GM18520 (cell line): ENCODE measurements at regions not wholly inside any gene's neighbourhood (a gene's known extent, or its start where the extent isn't known, plus 50 kb on each side); places are given as distances from the start of the nearest gene placed in this dataset.
A peak's percentile ranks its signal among the peaks of the same experiment; 100 is the strongest.

Experiments
- ATAC-seq: cut with Tn5 transposase; IDR thresholded peaks from one replicate; pipeline ENCODE4 v1.9.1; 2021; ENCODE audit not compliant: unreplicated experiment

DNA sequence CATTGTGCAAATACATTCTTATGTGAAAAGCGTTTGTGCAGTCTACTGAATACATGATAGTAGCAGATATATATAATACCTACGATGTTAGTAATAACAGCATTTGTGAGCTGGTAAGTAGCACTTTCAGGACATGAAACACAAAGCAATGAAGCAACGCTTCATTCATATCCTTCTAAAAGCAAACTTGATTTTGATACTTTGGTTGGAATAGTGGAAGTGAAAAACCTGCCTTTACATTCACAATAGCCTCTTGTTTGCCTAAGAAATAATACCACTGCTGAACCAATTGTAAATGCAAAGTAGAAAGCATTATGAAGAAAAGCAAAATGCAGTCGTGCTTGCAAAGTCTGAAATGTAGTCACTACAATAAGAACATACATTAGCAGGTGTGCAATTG, 926.3 kb downstream of the FSTL5 start:
- no peak for ATAC-seq

DNA sequence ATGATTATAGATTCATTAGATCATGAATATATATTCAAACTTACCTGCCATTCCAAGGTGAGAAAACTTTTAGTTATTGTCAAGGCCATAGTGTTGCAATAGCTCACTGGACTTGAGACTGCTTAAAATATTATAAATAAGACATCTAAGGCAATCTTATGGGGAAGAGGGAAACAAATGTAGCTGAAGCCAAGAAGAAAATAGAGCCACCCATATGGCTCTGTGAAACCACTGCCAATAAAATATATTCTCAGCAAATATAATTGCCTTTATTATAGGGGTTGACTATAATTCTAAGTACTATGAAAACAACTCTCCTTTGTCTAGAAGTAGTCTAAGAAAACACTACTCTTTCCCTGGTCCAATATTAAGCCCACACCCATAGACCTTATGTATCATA, 938.5 kb downstream of the FSTL5 start:
- ATAC-seq = no peak

DNA sequence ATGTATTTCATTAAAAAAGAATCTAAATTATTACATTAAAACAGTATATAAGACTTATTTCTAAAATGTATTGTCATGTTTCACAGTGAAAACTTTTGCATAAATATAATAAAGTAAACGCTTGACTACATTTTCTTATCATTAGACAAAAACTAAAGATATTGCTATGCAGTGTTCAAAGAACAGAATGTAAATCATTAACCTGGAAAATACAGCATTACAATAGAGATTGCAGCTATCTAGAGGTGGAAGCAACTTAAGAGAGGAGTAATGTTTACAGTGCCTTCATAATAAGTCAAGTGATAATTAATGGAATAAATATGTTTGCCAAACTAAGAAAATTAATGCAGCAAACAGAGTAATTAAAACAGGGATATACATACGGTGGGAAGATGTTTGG, 940.9 kb downstream of the FSTL5 start:
- ATAC-seq = no peak

DNA sequence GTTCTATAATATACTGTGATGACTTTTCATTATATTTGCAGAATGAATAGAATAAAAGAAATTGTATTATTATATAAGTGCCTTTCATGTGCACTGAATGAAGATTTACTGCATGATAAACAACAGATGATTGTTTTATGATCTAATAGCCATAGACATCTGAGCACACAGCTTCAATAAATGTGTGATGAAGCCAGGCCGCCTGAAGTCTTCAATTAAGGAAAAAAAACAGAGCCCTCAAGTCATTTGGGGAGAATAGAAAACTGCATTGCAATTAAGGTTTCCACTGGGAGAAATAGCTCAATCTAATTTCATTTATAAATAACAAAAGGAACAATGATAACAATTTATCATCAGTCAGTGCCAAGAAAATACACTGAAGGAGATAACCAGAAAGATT, 955.2 kb downstream of the FSTL5 start:
- ATAC-seq = no peak

DNA sequence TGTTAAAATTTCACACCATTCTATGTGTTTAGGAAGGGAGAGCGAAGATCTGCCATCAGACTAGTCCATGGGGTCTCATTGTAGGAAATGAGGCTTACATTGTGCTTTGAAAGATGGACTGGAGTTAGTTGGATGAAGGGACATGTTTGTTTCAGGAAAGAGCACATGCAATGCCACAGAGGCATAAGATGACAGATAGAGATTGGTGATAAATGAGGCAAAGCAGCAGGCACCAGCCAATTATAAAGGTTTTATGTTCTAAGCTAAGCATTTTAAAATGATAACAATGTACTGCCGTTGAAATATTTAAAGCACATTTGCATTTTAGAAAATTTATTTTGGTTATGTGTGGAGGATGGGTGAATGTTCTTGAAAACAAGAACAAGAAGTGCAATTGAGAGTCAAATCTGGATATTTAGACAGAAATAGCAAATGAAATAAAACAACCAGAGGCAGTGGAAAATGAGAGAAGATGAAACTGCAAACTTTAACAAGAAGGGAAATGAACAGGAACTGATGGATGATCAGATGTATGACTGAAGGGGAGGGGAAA, 957.2 kb downstream of the FSTL5 start:
- ATAC-seq = no peak

DNA sequence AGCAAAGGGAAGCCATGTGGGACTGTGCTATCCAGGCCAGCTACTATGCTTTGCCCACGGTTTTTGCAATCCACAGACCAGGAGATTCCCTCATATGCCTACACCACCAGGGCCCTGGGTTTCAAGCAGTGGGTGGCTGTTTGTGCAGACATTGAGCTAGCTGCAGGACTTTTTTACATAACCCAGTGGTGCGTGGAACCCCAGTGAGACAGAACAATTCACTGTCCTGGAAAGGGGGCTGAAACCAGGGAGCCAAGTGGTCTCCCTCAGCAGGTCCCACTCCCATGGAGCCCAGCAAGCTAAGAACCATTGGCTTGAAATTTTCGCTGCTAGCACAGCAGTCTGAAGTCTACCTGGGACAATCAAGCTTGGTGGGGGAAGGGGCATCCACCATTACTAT, 959.9 kb downstream of the FSTL5 start:
- no peak for ATAC-seq

DNA sequence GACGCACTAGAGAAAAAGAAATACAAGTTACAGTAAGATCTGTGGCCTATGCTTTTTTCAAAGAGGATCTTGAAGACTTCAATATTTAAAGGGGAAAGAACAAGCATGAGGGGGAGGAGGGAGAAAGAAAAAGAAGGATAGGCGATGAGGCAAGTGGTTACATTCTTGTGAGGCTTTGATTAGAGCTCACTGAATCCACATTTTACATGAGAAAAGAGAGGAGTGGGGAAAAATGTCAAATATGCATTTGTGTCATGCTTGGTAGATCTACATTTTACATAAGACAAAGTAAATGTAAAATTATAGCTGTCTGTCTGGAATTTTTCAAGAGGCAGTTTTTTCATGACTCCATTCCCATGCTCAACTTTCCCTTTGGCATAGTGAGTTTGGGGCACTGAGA, 965.9 kb downstream of the FSTL5 start:
- no peak for ATAC-seq

DNA sequence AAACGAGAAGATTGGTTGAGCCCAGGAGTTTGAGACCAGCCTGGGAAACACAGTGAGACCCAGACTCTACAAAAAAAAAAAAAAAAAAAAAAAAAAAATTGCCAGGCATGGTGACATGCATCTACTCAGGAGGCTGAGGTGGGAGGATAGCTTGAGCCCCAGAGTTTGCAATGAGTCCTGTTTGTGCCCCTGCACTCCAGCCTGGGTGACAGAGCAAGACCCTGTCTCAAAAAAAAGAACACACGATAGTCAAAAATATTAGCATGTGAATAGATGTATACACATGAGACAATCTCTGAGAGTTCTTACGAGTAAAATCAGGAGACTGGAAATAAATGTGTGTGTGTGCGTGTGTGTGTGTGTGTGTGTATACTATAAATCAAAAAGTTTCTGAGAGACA, 966.3 kb downstream of the FSTL5 start:
- ATAC-seq = no peak

DNA sequence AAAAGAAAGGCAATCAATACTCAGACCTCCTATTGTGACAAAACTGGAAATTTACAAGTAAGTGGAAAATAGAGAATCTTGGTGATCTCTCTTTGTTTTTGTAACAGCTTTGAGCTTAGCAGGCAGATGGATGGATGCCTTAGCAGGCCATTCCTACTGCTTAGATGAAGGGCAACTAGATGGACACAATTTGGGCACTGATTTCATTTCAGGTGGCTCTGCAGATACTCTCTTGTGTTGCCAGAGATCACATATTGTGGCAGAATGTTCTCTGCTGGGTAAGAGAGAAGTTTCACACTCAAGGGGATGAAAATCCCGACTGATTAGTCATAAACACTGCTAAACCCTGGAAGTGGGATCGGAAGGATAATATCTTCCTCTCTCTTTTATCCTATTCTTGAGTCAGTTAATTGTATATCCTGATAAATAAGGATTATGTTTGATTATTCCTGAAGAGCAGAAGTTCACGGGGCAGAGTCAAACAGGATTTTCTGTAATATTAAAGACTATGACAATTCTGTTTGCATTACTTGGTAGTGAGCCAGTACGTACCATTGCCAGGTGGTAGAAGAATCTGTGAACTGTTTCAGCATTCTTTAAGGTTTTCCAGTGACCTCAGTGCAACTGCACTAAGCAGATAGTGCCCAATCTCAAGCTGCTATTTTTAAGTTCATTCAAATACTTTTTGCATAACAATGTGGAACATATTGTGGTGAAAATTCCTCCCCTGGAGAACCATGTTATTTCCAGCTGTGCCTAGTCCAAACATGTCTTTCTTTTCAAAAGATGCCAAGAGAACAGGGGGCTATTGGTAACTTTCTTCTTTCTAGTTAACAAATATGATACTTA, 974.3 kb downstream of the FSTL5 start:
- ATAC-seq = no peak

DNA sequence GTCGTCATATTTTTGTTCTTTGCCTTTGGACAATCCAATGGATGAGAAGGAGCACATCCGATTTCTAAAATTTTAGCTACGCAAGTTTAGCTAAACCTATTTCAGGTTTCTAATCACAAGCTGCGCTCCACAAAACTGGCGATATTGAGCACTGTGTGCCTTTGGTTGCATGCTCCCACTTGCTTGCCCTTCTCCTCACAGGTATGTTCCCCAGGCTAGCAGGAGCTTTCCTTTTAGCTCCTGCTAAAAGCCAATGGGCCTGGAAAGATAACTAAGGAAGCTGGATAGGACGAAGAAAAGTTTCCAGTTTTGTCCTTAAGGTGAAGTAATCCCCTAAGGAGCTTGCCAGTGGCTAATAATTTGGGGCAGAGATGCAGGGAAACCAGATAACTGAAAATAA, 975.2 kb downstream of the FSTL5 start:
- no peak for ATAC-seq

DNA sequence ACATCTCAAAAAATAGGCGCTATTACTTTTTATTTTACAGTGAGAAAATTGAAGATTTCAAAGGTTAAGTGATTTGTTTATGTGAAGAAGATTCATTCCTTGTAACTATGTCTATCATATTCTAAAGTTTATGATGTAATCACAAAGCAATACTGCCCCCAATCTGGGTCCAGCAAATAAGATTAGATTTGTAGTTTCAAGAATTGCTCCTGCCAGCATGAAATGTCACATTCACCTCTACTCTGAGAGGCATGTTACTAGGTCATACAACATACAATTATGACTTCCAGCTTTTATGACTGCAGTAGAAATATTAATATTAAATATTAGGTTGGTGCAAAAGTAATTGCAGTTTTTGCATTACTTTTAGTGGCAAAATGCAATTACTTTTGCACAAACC, 976.2 kb downstream of the FSTL5 start:
- no peak for ATAC-seq

DNA sequence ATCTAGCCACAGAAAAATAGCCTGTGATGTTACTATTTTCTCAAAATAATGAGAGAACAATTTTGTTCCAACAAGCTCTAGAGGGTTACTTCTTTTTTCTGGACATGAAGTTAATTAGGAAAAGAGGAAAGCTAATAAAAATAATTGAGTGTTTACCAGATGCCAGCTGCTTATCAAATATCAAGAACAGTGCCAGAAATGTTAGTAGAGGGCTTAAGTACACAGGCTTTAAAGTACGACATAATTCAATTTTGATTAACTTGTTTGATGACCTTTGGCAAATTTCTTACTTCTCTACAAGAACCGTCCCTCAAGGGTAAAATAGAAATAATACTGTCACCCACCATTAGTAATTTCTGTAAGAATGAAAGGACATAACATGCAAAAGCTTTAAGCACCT, 977.0 kb downstream of the FSTL5 start:
- ATAC-seq = no peak

DNA sequence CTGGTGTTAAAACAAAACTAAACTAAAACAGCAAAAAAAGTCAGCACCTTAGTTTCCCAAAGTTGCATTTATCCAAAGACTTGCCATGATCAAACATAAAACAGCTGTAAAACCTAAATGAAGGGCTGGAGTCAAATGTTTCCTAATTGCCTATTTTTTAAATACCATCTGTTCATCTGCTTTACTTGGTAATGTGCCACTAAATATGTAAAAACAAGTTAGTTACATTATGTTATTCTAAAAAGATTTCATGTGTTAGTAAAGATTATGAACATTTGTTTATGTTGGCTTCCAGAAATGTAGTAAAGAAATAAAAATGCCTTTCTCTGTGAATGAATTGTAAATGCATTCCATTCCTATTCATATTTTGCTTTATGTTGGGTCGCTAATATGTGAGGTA, 977.8 kb downstream of the FSTL5 start:
- ATAC-seq = no peak

DNA sequence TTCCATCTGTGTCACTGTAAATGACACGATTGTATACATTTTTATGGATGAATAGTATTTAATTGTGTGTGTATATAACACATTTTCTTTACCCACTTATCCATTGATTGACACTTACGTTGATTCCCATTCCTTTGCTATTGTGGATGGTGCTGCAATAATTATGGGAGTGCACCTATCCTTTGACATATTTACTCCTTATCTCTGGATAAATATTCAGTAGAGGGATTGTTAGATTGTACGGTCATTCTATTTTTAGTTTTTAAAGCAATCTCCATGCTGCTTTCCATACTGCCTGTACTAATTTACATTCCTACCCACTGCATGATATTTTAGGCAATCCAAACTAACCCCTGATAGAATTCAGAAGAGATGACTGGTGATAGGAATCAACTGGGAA, 980.1 kb downstream of the FSTL5 start:
- no peak for ATAC-seq

DNA sequence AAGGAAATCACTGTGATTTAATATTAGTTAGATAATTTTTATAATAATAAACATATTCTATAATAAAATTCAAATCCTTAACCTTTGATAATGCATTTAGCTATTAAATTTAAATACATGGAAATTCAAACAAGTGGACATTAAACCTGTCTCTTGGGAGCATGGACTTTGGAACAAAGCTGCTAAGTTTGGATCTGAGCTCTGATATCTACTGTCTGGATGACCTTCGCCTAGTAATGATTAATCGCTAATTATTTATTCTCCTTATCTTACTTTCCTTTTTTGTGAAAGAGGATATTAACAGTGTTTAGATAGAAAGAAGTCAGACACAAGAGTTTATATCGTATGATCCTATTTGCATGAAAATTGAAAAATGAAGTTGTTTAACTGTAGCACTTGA, 980.9 kb downstream of the FSTL5 start:
- no peak for ATAC-seq

DNA sequence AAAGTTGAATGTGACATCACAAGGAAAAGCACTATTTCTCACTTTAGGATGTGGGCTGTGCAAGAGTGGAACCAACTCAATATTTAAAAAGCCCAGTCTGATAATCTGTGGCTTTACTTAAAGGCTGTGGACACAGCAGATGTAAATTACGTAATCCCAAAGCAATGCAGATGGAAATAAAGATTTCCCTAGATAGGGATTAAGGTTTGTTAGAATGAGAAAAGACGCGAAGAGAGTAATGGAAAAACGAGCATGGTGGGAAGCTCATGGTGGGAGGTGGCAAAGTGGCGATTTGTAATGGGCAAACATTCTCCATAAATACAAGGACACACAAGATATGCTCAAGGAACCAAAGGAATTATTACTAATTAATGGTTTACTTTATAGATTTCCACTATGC, 985.5 kb downstream of the FSTL5 start:
- ATAC-seq = no peak

DNA sequence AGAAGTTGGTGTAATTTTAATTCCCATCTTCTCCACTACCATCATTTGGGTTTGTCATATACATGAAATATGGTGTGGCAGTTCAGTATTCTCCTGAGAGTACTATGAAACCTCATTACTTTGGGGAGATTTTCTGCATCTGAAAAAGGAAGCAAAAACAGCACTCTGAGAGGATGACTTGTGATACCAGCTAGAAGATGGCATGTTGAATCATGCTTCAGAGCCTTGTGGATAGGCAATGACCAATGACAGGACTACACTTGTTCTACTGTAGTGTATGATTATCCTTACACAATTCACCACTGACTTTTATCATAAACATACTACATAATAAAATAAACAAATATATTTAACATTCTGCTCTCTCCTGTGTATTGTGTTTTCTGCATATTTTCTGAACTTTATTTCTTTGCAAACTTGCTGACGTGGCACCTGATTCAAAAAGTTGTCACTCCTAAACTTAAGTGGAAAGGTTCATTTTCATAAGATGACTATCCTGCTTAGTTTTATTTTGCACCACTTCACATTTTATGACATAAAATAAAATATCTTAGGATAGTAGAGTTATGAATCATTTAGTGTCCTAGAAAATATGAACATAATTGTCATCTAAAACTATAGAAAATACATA, 991.3 kb downstream of the FSTL5 start:
- ATAC-seq = peak; percentile 58

DNA sequence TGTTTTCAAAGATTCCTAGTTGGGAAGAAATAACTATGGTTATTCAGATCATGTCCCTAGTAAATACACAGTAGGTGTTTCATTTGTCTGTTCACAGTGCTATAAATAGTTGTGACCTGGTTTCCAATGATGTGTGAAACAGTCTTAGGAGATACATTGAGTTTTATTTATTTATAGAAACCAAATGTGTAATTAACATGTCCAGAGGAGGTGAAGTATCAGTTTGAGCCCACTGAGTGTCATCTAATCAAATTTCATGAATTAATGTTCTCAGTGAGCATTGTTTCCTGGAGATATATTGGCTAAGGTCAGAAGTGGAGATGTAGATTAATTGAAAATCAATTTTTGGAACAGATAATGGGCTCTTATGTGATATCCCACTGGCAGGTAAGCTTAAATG, 996.3 kb downstream of the FSTL5 start:
- ATAC-seq = no peak

DNA sequence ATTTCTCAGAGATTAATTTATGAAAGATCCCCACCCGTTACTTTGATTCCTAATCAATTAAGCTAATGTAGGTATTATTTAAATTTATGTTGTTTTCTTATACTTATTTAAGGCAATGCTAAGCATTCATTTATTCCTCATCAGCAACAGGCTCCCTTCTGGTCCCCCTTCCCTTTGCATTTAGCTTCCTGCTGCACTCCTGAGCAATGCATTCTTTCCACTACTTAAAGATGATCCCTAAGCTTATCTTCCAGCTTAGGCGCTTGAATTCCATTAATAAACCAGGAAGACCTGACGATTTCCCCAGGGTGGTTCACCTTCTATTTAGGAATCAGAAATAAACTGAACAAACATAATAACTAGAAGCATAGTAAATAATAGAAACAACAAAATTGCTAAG, 1003.1 kb downstream of the FSTL5 start:
- no peak for ATAC-seq

DNA sequence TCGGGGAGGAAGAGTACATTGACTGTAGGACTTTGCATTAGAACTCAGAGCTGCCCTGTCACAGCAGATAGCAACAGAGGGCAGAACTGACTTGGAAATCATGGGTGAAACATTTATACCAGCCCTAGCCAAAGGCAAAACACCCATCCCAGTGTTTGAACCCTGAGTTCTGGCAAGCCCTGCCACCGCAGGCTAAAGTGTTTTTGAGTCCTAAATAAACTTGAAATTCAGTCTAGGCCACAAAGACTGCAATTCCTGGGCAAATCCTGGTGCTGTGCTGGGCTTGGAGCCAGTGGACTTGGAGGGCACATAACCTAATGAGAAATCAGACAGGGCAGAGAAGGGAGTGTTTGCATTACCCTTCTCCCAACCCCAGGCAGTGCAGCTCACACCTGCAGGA, 1015.7 kb downstream of the FSTL5 start:
- ATAC-seq = no peak

DNA sequence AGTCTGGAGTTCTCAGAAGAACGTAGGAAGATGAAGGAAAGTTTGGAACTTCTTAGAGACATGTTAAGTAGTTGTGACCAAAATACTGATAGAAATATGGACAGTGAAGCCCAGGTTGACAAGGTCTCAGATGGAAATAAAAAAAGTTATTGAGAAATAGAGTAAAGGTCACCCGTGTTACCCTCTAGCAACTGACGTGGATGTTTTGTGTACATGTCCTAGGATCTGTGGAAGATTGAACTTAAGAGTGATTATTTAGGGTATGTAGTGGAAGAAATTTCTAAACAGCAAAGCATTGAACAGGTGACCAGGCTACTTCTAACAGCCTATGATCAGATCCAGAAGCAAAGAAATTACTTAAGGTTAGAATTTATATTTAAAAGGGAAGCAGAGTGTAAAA, 1020.4 kb downstream of the FSTL5 start:
- ATAC-seq = no peak

DNA sequence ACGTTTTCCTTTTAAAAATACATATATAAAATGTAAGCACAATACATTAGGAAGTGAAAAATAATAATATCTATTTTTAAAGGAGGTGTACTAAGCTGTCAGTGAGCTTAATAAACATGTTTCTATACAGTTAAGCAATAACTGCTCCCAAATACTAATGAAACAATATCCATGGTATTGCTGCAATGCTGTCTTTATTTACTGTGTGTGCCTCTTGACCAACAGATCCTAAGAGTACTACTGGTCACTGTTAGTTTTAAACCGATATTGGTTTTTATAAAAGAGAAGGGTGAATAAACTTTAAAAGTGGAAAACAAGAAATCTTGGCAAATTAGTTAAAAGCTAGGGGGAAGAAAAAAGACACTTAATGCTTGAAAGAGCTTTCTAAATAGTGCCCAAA, 1029.0 kb downstream of the FSTL5 start:
- no peak for ATAC-seq
